ENCODE measurements at regions not wholly inside any gene's neighbourhood (a gene's known extent, or its start where the extent isn't known, plus 50 kb on each side); places are given as distances from the start of the nearest gene placed in this dataset.

GRCh38 chr11:123371506-123372297, 58.4 kb upstream of the GRAMD1B start:
- Mint-ChIP-seq H3K4me3 (no peak overlapping the region), H3K4me1 (peaks cover 18% of the 10 kb centered on the region), H3K36me3 (ENCODE audit: low read depth) (no peaks in the 10 kb centered on the region), H3K27ac (no peak overlapping the region), H3K27me3 (ENCODE audit: low read depth) (peaks cover 19% of the 10 kb centered on the region), H3K9me3 (peaks cover 2% of the 10 kb centered on the region)
- no peak for TF ChIP-seq CTCF (IDR thresholded peaks at IDR 0.05; ENCODE audit: unreplicated experiment in 3 of 3)

GRCh38 chr11:123366924-123367323, 63.1 kb upstream of the GRAMD1B start:
- no peak overlapping the region for H3K4me3 Mint-ChIP-seq
- peaks cover 32% of the 10 kb centered on the region for H3K27me3 Mint-ChIP-seq (ENCODE audit: low read depth)
- peaks cover 2% of the 10 kb centered on the region for H3K9me3 Mint-ChIP-seq
- H3K36me3 Mint-ChIP-seq (ENCODE audit: low read depth): no peaks in the 10 kb centered on the region
- TF ChIP-seq CTCF (IDR thresholded peaks at IDR 0.05; ENCODE audit: unreplicated experiment in 3 of 3): no peak
- peaks cover 10% of the 10 kb centered on the region for H3K4me1 Mint-ChIP-seq
- H3K27ac Mint-ChIP-seq: no peak overlapping the region

GRCh38 chr11:123365955-123366354, 64.1 kb upstream of the GRAMD1B start:
- no peak overlapping the region for H3K27ac Mint-ChIP-seq

GRCh38 chr11:123364080-123364479, 66.0 kb upstream of the GRAMD1B start:
- no peak for TF ChIP-seq CTCF (IDR thresholded peaks at IDR 0.05; ENCODE audit: unreplicated experiment in 3 of 3)
- Mint-ChIP-seq H3K9me3 (peaks cover 2% of the 10 kb centered on the region), H3K27me3 (ENCODE audit: low read depth) (peaks cover 41% of the 10 kb centered on the region), H3K36me3 (ENCODE audit: low read depth) (no peaks in the 10 kb centered on the region), H3K27ac (no peak overlapping the region), H3K4me3 (no peak overlapping the region), H3K4me1 (peaks cover 10% of the 10 kb centered on the region)

More at GRCh38 chr11:123365955-123366354, 64.1 kb upstream of the GRAMD1B start:
- H3K27me3 Mint-ChIP-seq (ENCODE audit: low read depth): peaks cover 34% of the 10 kb centered on the region
- TF ChIP-seq CTCF (IDR thresholded peaks at IDR 0.05; ENCODE audit: unreplicated experiment in 3 of 3): no peak
- peaks cover 2% of the 10 kb centered on the region for H3K9me3 Mint-ChIP-seq
- H3K4me1 Mint-ChIP-seq: peaks cover 10% of the 10 kb centered on the region
- no peak overlapping the region for H3K4me3 Mint-ChIP-seq
- H3K36me3 Mint-ChIP-seq (ENCODE audit: low read depth): no peaks in the 10 kb centered on the region

GRCh38 chr11:123363556-123363955, 66.5 kb upstream of the GRAMD1B start:
- peaks cover 10% of the 10 kb centered on the region for H3K4me1 Mint-ChIP-seq
- TF ChIP-seq CTCF (IDR thresholded peaks at IDR 0.05; ENCODE audit: unreplicated experiment in 3 of 3): no peak
- no peaks in the 10 kb centered on the region for H3K36me3 Mint-ChIP-seq (ENCODE audit: low read depth)
- H3K27me3 Mint-ChIP-seq (ENCODE audit: low read depth): peaks cover 46% of the 10 kb centered on the region
- H3K27ac Mint-ChIP-seq: no peak overlapping the region
- no peak overlapping the region for H3K4me3 Mint-ChIP-seq
- H3K9me3 Mint-ChIP-seq: peaks cover 2% of the 10 kb centered on the region

GRCh38 chr11:123362941-123363340, 67.1 kb upstream of the GRAMD1B start:
- Mint-ChIP-seq H3K27me3 (ENCODE audit: low read depth) (peaks cover 52% of the 10 kb centered on the region), H3K27ac (no peak overlapping the region), H3K36me3 (ENCODE audit: low read depth) (no peaks in the 10 kb centered on the region), H3K9me3 (peaks cover 2% of the 10 kb centered on the region), H3K4me3 (no peak overlapping the region), H3K4me1 (peaks cover 12% of the 10 kb centered on the region)
- TF ChIP-seq CTCF (IDR thresholded peaks at IDR 0.05; ENCODE audit: unreplicated experiment in 3 of 3): no peak

Measured in nephron (organoid).